K562 (cell line): ENCODE measurements at regions not wholly inside any gene's neighbourhood (a gene's known extent, or its start where the extent isn't known, plus 50 kb on each side); places are given as distances from the start of the nearest gene placed in this dataset.

Experiments used
- ATAC-seq: fragments of 200-7000 bp; cut with Tn5 transposase; 3 replicates; pipeline ENCODE4 v1.9.1; 2020; ENCODE audit warnings: moderate library complexity
- BruUV-seq: library from RNA; stranded (reverse); fragments of 400-500 nt; replicated peaks from 2 replicates; lab custom pipeline; 2021; lab: Mats Ljungman, UMichigan
- CTCF ChIA-PET: fragments of 300-600 bp; formaldehyde crosslinking; extraction: SDS; loops from one replicate; lab custom pipeline; 2021; ENCODE audit warnings: low intra/inter-chr PET ratio; lab: Yijun Ruan, JAX
- POLR2A ChIA-PET: fragments of 300-600, 350-650 bp; sonication (Branson Sonifier 250); formaldehyde crosslinking; extraction: SDS; loops from one replicate; lab custom pipeline; 2021; ENCODE audit warnings: antibody characterized with exemption, inconsistent platforms; lab: Yijun Ruan, JAX
- DNase-seq, 4 experiments: peaks; one replicate each; pipeline versions ENCODE4 v3.0.0 to v3.0.0-alpha.2; 2011 to 2018; ENCODE audit warnings: low spot score in 3 of 4, mixed read lengths in 3 of 4; ENCODE audit errors: extremely low read depth in 1 of 4
- FAIRE-seq: peaks from 2 replicates; lab custom pipeline; 2011; peaks lifted over from hg19 to GRCh38; lab: Jason Lieb, UNC
- H2AFZ ChIP-seq: 2 replicates; pipeline ENCODE4 v1.6.0; 2011; ENCODE audit warnings: low read depth, low read length, control low read depth, inconsistent platforms
- H3K27ac ChIP-seq: fragments of 200-600 bp; 3 replicates; pipeline ENCODE4 v1.8.0; 2011; ENCODE audit warnings: low read depth, mild to moderate bottlenecking, control low read depth, inconsistent platforms, low read length, moderate library complexity, mixed read lengths; ENCODE audit errors: extremely low read depth
- H3K27me3 ChIP-seq, 2 experiments: fragments of 300-600 bp in 1 of 2; 2 replicates in 1 of 2; 3 replicates in 1 of 2; pipeline versions ENCODE4 v1.6.0 to v1.8.0; 2011; ENCODE audit warnings: inconsistent platforms in 2 of 2, low read length in 2 of 2, mild to moderate bottlenecking in 1 of 2, mixed read lengths in 1 of 2, moderate library complexity in 1 of 2; ENCODE audit not compliant: control insufficient read depth in 2 of 2, insufficient read depth in 2 of 2
- H3K36me3 ChIP-seq: fragments of 300-600 bp; 3 replicates; pipeline ENCODE4 v1.8.0; 2011; ENCODE audit warnings: mild to moderate bottlenecking, low read length, inconsistent platforms; ENCODE audit not compliant: control insufficient read depth, insufficient read depth
- H3K4me1 ChIP-seq, 2 experiments: fragments of 200-600 bp in 1 of 2; replicated peaks in 1 of 2; 2 replicates in 1 of 2; 3 replicates in 1 of 2; pipeline versions ENCODE4 v1.5.1 to v1.8.0; 2011; ENCODE audit warnings: inconsistent platforms in 2 of 2, low read length in 2 of 2, mild to moderate bottlenecking in 1 of 2, mixed read lengths in 1 of 2, moderate library complexity in 1 of 2; ENCODE audit not compliant: control insufficient read depth in 2 of 2, insufficient read depth in 2 of 2
- H3K4me2 ChIP-seq: 2 replicates; pipeline ENCODE4 v1.6.1; 2011; ENCODE audit warnings: low read length, control low read depth, inconsistent platforms, mixed read lengths; ENCODE audit not compliant: insufficient read depth
- H3K4me3 ChIP-seq: fragments of 200-600 bp; sonication (generic), shearing (Covaris generic); 2 replicates; pipeline ENCODE4 v1.5.1; 2016; ENCODE audit warnings: control low read depth, inconsistent platforms
- H3K79me2 ChIP-seq: fragments of 200-600 bp; 3 replicates; pipeline ENCODE4 v1.8.0; 2011; ENCODE audit warnings: low read length, inconsistent platforms; ENCODE audit not compliant: control insufficient read depth, insufficient read depth
- H3K9ac ChIP-seq, 2 experiments: 2 replicates each; pipeline versions ENCODE4 v1.6.0 to v1.6.1; 2011; ENCODE audit warnings: low read depth in 2 of 2, low read length in 2 of 2, control low read depth in 1 of 2, inconsistent platforms in 1 of 2, mild to moderate bottlenecking in 1 of 2, mixed read lengths in 1 of 2; ENCODE audit not compliant: insufficient read depth in 1 of 2
- H3K9me1 ChIP-seq: one replicate; pipeline ENCODE4 v1.6.0; 2011; ENCODE audit warnings: inconsistent platforms, mild to moderate bottlenecking, low read length, moderate library complexity; ENCODE audit not compliant: control insufficient read depth, insufficient read depth
- H3K9me3 ChIP-seq: replicated peaks from 2 replicates; pipeline ENCODE4 v1.5.1; 2011; ENCODE audit warnings: low read depth, low read length, inconsistent platforms; ENCODE audit not compliant: control insufficient read depth, insufficient read depth
- H4K20me1 ChIP-seq: replicated peaks from 2 replicates; pipeline ENCODE4 v1.6.1; 2011; ENCODE audit warnings: low read length, inconsistent platforms, mixed read lengths; ENCODE audit not compliant: control insufficient read depth, insufficient read depth
- ATF2 ChIP-seq: sonication (generic); formaldehyde crosslinking; IDR thresholded peaks from 2 replicates; pipeline ENCODE4 v1.8.1; 2022; ENCODE audit warnings: missing genetic modification reagents
- CHAMP1 ChIP-seq: fragments of 450-650 bp; IDR thresholded peaks from 2 replicates; pipeline ENCODE4 v1.6.1; 2016; ENCODE audit warnings: mild to moderate bottlenecking
- DPF2 ChIP-seq: fragments of 450-650 bp; IDR thresholded peaks from 2 replicates; pipeline ENCODE4 v1.6.1; 2016
- HNRNPH1 ChIP-seq: fragments of 200-400 bp; formaldehyde crosslinking; optimal IDR thresholded peaks from 2 replicates; pipeline ENCODE3; 2017; ENCODE audit warnings: low read depth, mild to moderate bottlenecking, low read length, moderate library complexity
- STAT5B ChIP-seq: fragments of 250-450 bp; sonication (Bioruptor Pico); IDR thresholded peaks from 2 replicates; pipeline ENCODE4 v1.8.0; 2021; ENCODE audit warnings: mild to moderate bottlenecking, inconsistent platforms
- U2AF1 ChIP-seq: fragments of 200-400 bp; formaldehyde crosslinking; optimal IDR thresholded peaks from 2 replicates; pipeline ENCODE3; 2017; ENCODE audit warnings: mild to moderate bottlenecking, low read depth, low read length, moderate library complexity
- USF1 ChIP-seq: sonication (generic); formaldehyde crosslinking; IDR thresholded peaks from 2 replicates; pipeline ENCODE4 v1.9.0; 2022; ENCODE audit warnings: mild to moderate bottlenecking, missing genetic modification reagents
- ZNF518B ChIP-seq: fragments of 250-450 bp; sonication (Bioruptor Pico); IDR thresholded peaks from 2 replicates; pipeline ENCODE4 v1.5.0; 2021; ENCODE audit warnings: mild to moderate bottlenecking, moderate library complexity
- WGBS: fragments of 100-300 bp; shearing (Covaris generic); methylation state at CpG from one replicate; pipeline ENCODE4 v1.1.6; 2016; ENCODE audit warnings: low coverage, mixed read lengths; ENCODE audit not compliant: insufficient coverage; ENCODE audit errors: missing lambda C conversion rate; 5-methylcytosine and 5-hydroxymethylcytosine counted together
- in situ Hi-C: fragments of 300-500 bp; cut with MboI; formaldehyde crosslinking; loops from 4 replicates; pipeline ENCODE4 v1.15.0; 2018; ENCODE audit warnings: inconsistent platforms, mixed read lengths
- intact Hi-C: fragments of 100-400 bp; cut with micrococcal nuclease; formaldehyde crosslinking; loops from 2 replicates; pipeline ENCODE4 v1.14.2; 2022

- Histone ChIP-seq H3K27me3 (no peaks in the 10 kb centered on the region), H3K4me2 (no peak overlapping the region), H3K36me3 (no peaks in the 10 kb centered on the region), H3K4me3 (no peak overlapping the region), H3K27ac (no peak overlapping the region), H3K9ac (no peak overlapping the region), H4K20me1 (no peaks in the 10 kb centered on the region), H3K4me1 (no peaks in the 10 kb centered on the region), H3K9me1 (no peaks in the 10 kb centered on the region), H3K79me2 (no peaks in the 10 kb centered on the region), H2AFZ (no peak overlapping the region), H3K9me3 (no peaks in the 10 kb centered on the region)
- CTCF ChIA-PET: no interaction called here
- intact Hi-C loops (no loop called here), in situ Hi-C loops (no loop called here)
- ATAC-seq: no peak
- no peak for DNase-seq
- no peak for FAIRE-seq
- 2% methylated on average over 3 of the region's 3 CpGs for WGBS
- POLR2A ChIA-PET: no interaction called here
- BruUV-seq: no TSS peak
- TF ChIP-seq HNRNPH1 (no peak), STAT5B (CRISPR knock-in tag) (no peak), ATF2 (CRISPR knock-in tag) (no peak), U2AF1 (no peak), DPF2 (no peak), ZNF518B (no peak), USF1 (CRISPR knock-in tag) (no peak), CHAMP1 (no peak)
Measured at GRCh38 chr4:146073517-146073916, 102.0 kb upstream of the LSM6 start.
